IMR-90 (cell line): ENCODE measurements at regions not wholly inside any gene's neighbourhood (a gene's known extent, or its start where the extent isn't known, plus 50 kb on each side); places are given as distances from the start of the nearest gene placed in this dataset.
"Not testable (repeated sequence)": the region's sequence is repeated elsewhere in the genome, so short reads cannot be mapped to it uniquely, and the experiment has no call there.

Source experiments
- ATAC-seq: fragments of 200-7000 bp; cut with Tn5 transposase; 2 replicates; pipeline ENCODE4 v1.9.1; 2020; ENCODE audit warnings: low read depth, mild to moderate bottlenecking, moderate library complexity
- BruUV-seq: library from RNA; stranded (reverse); fragments of 400-500 nt; replicated peaks from 2 replicates; lab custom pipeline; 2021; lab: Mats Ljungman, UMichigan
- CTCF ChIA-PET: fragments of 300-600 bp; formaldehyde crosslinking; extraction: SDS; loops from one replicate; lab custom pipeline; 2021; ENCODE audit warnings: antibody characterized with exemption; lab: Yijun Ruan, JAX
- POLR2A ChIA-PET: fragments of 300-600 bp; sonication (Branson Sonifier 250); formaldehyde crosslinking; loops from one replicate; lab custom pipeline; 2022; ENCODE audit warnings: antibody characterized with exemption; ENCODE audit not compliant: unreplicated experiment; lab: Charles Lee
- DNase-seq: peaks from one replicate; pipeline ENCODE4 v3.0.0; 2013
- H2AFZ ChIP-seq: replicated peaks from 2 replicates; pipeline ENCODE3; 2013; ENCODE audit warnings: low read length, mild to moderate bottlenecking; ENCODE audit not compliant: poor library complexity
- H2AK5ac ChIP-seq: 2 replicates; pipeline ENCODE4 v1.6.1; 2013; ENCODE audit warnings: low read depth, low read length, inconsistent platforms
- H2AK9ac ChIP-seq: replicated peaks from 2 replicates; pipeline ENCODE3; 2013; ENCODE audit warnings: mild to moderate bottlenecking, low read depth, low read length, moderate library complexity; ENCODE audit not compliant: poor library complexity
- H2BK120ac ChIP-seq: 2 replicates; pipeline ENCODE4 v1.6.1; 2013; ENCODE audit warnings: low read depth, low read length, inconsistent platforms
- H2BK15ac ChIP-seq: 3 replicates; pipeline ENCODE4 v1.6.1; 2013; ENCODE audit warnings: low read depth, low read length, inconsistent platforms
- H2BK20ac ChIP-seq: 2 replicates; pipeline ENCODE4 v1.6.1; 2013; ENCODE audit warnings: low read depth, mild to moderate bottlenecking, inconsistent platforms, low read length, moderate library complexity
- H2BK5ac ChIP-seq: 2 replicates; pipeline ENCODE4 v1.6.1; 2013; ENCODE audit warnings: mild to moderate bottlenecking, low read depth, low read length, inconsistent platforms; ENCODE audit not compliant: poor library complexity, severe bottlenecking
- H3K14ac ChIP-seq: replicated peaks from 2 replicates; pipeline ENCODE4 v1.6.1; 2013; ENCODE audit warnings: low read depth, low read length, inconsistent platforms
- H3K18ac ChIP-seq: 2 replicates; pipeline ENCODE4 v1.6.1; 2013; ENCODE audit warnings: low read depth, low read length, control low read depth
- H3K23ac ChIP-seq: 2 replicates; pipeline ENCODE4 v1.6.1; 2013; ENCODE audit warnings: low read depth, low read length, inconsistent platforms
- H3K27ac ChIP-seq: 2 replicates; pipeline ENCODE4 v1.5.1; 2013; ENCODE audit warnings: mild to moderate bottlenecking, control low read depth, low read length; ENCODE audit not compliant: insufficient read depth
- H3K27me3 ChIP-seq: 2 replicates; pipeline ENCODE4 v1.6.1; 2013; ENCODE audit warnings: low read length; ENCODE audit not compliant: control insufficient read depth, insufficient read depth
- H3K36me3 ChIP-seq: 2 replicates; pipeline ENCODE4 v1.6.1; 2013; ENCODE audit warnings: low read length, mixed read lengths; ENCODE audit not compliant: control insufficient read depth, insufficient read depth
- H3K4ac ChIP-seq: 2 replicates; pipeline ENCODE4 v1.6.1; 2013; ENCODE audit warnings: low read depth, low read length, inconsistent platforms
- H3K4me1 ChIP-seq: 2 replicates; pipeline ENCODE4 v1.6.1; 2013; ENCODE audit warnings: low read length, mixed read lengths; ENCODE audit not compliant: control insufficient read depth, insufficient read depth
- H3K4me2 ChIP-seq: 2 replicates; pipeline ENCODE4 v1.6.1; 2013; ENCODE audit warnings: low read depth, mild to moderate bottlenecking, control low read depth, low read length, moderate library complexity
- H3K4me3 ChIP-seq: 2 replicates; pipeline ENCODE4 v1.5.1; 2013; ENCODE audit warnings: low read depth, mild to moderate bottlenecking, control low read depth, low read length, moderate library complexity; ENCODE audit not compliant: insufficient read depth
- H3K56ac ChIP-seq: 2 replicates; pipeline ENCODE4 v1.6.1; 2013; ENCODE audit warnings: low read length, inconsistent platforms; ENCODE audit not compliant: insufficient read depth; ENCODE audit errors: extremely low read depth
- H3K79me1 ChIP-seq, 2 experiments: 2 replicates each; pipeline ENCODE4 v1.6.1; 2013; ENCODE audit warnings: low read length in 2 of 2, inconsistent platforms in 1 of 2, low read depth in 1 of 2
- H3K9ac ChIP-seq: 2 replicates; pipeline ENCODE4 v1.6.1; 2013; ENCODE audit warnings: low read depth, low read length, control low read depth
- H3K9me1 ChIP-seq: 2 replicates; pipeline ENCODE4 v1.6.1; 2013; ENCODE audit warnings: low read length, inconsistent platforms; ENCODE audit not compliant: insufficient read depth
- H3K9me3 ChIP-seq: 2 replicates; pipeline ENCODE4 v1.6.1; 2013; ENCODE audit warnings: low read length; ENCODE audit not compliant: control insufficient read depth, insufficient read depth
- H4K20me1 ChIP-seq: 2 replicates; pipeline ENCODE4 v1.6.1; 2013; ENCODE audit warnings: low read length, inconsistent platforms; ENCODE audit not compliant: insufficient read depth
- H4K5ac ChIP-seq: 2 replicates; pipeline ENCODE4 v1.6.1; 2013; ENCODE audit warnings: mild to moderate bottlenecking, low read depth, low read length, control low read depth
- H4K8ac ChIP-seq, 2 experiments: 2 replicates each; pipeline ENCODE4 v1.6.1; 2013; ENCODE audit warnings: low read depth in 2 of 2, low read length in 2 of 2, control low read depth in 1 of 2, inconsistent platforms in 1 of 2
- H4K91ac ChIP-seq: 2 replicates; pipeline ENCODE4 v1.6.1; 2013; ENCODE audit warnings: low read depth, low read length, inconsistent platforms; ENCODE audit not compliant: insufficient read depth
- WGBS, 2 experiments: methylation state at CpG; one replicate each; pipeline versions ENCODE4 v1.1.5 to v1.1.7; 2013; ENCODE audit warnings: missing lambda C conversion rate in 2 of 2; ENCODE audit not compliant: insufficient read length in 1 of 2; ENCODE audit errors: extremely low coverage in 2 of 2; 5-methylcytosine and 5-hydroxymethylcytosine counted together
- dilution Hi-C: fragments of 300-500 bp; cut with HindIII; formaldehyde crosslinking; loops from one replicate; pipeline ENCODE4 v1.14.3; 2018; ENCODE audit warnings: low sequenced_read_pairs; ENCODE audit not compliant: unreplicated experiment
- in situ Hi-C: fragments of 300-500 bp; cut with MboI; formaldehyde crosslinking; loops from 3 replicates; pipeline ENCODE4 v1.14.3; 2019; ENCODE audit warnings: low sequenced_read_pairs, inconsistent platforms, mixed read lengths
- intact Hi-C: fragments of 100-400 bp; cut with micrococcal nuclease; formaldehyde crosslinking; loops from 2 replicates; pipeline ENCODE4 v1.10.0; 2022

DNA sequence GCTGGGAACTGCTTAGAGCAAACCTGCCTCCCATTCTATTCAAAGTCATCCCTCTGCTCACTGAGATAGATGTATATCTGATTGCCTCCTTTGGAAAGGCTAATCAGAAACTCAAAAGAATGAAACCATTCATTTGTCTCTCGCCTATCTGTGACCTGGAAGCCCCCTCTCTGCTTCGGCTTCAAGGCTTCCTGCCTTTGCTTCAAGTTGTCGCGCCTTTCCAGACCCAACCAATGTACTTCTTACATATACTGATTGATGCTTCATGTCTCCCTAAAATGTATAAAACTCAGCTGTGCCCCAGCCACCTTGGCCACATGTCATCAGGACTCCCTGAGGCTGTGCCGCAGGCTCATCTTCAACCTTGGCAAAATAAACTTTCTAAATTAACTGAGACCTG, 111.9 kb upstream of the BMP2K start:
- CTCF ChIA-PET = interaction anchor here (0.6 kb wide), 1 partner anchor 15 kb away, joined by 3 read pairs; no protein-coding TSS in a partner anchor

More for the DNA sequence above, 111.9 kb upstream of the BMP2K start:
- H4K5ac ChIP-seq, H3K9me3 ChIP-seq, H3K4ac ChIP-seq, H3K36me3 ChIP-seq, H3K4me2 ChIP-seq, H2BK5ac ChIP-seq, dilution Hi-C loops, H3K14ac ChIP-seq, H3K4me1 ChIP-seq, H3K9me1 ChIP-seq, intact Hi-C loops, H2AK5ac ChIP-seq, H3K27me3 ChIP-seq, H2BK20ac ChIP-seq, POLR2A ChIA-PET, in situ Hi-C loops, H3K27ac ChIP-seq, H4K8ac ChIP-seq, H3K23ac ChIP-seq, ATAC-seq, H2BK120ac ChIP-seq, H3K9ac ChIP-seq, H3K79me1 ChIP-seq, H2AK9ac ChIP-seq, H3K18ac ChIP-seq, DNase-seq, H2BK15ac ChIP-seq, H3K56ac ChIP-seq, H4K20me1 ChIP-seq, H2AFZ ChIP-seq, H3K4me3 ChIP-seq, H4K91ac ChIP-seq, BruUV-seq: not testable (repeated sequence)
- 87% methylated on average over 4 of the region's 5 CpGs; no CpG with 5 or more reads in 1 of the 2 experiments for WGBS, 2 experiments
